ENCODE measurements at regions not wholly inside any gene's neighbourhood (a gene's known extent, or its start where the extent isn't known, plus 50 kb on each side); places are given as distances from the start of the nearest gene placed in this dataset.

DNA sequence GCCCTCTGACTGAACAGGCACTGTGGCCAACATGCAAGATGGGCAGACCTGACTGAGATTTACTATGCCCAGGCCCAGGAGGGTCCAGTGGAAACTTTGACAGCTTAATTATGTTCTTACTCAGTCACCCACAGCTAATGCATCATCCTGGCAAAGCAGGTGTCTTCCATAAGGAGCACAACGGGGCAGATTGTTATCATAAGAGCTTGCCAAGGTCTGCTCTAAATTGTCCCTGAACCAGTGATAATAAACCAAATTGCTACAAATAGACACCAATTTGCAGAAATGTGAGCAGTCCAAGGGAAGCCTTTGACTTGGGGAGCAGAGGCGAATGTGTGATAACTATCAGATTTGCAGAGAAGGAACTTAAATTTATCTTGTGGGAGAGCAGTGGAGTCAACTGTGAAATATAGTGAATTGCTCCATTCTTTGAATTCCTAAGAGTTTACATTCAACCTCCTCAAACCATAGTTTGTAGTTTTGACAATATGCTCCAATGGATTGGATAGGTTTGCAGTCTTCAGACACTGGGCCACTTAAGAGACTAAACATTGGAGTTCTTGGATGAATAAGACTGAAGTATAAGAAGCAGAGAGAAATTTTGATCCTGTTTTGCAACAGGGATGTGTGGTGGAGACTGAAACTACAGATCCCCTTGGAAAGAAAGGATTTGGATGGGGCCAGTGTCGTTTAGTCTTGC is 494.7 kb downstream of the CCSER2 start:
- no peak for DNase-seq (ENCODE audit: low read depth)
- TF ChIP-seq, protein P1, sequence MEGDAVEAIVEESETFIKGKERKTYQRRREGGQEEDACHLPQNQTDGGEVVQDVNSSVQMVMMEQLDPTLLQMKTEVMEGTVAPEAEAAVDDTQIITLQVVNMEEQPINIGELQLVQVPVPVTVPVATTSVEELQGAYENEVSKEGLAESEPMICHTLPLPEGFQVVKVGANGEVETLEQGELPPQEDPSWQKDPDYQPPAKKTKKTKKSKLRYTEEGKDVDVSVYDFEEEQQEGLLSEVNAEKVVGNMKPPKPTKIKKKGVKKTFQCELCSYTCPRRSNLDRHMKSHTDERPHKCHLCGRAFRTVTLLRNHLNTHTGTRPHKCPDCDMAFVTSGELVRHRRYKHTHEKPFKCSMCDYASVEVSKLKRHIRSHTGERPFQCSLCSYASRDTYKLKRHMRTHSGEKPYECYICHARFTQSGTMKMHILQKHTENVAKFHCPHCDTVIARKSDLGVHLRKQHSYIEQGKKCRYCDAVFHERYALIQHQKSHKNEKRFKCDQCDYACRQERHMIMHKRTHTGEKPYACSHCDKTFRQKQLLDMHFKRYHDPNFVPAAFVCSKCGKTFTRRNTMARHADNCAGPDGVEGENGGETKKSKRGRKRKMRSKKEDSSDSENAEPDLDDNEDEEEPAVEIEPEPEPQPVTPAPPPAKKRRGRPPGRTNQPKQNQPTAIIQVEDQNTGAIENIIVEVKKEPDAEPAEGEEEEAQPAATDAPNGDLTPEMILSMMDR (IDR thresholded peaks at IDR 0.05; ENCODE audit: low read length, missing control alignments) = no peak
- no peak overlapping the region for H3K4me3 ChIP-seq (replicated peaks; ENCODE audit: low read depth, low read length)

DNA sequence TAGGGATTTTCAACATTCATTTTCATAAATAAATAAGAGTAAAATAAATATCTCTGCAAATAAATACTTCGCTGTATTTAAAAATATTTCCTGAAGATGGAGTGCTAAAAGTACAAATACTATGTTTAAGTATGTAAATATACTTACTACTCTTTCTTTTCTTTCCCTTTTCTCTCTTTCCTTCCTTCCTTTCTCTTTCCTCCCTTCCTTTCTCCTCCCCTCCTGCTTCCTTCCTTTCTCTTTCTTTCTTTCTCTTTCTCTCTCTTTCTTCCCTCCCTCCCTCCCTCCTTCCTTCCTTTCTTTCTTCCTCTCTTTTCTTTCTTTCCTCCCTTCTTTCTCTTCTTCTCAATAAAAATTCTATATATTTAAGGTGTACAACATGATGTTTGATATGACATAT is 496.1 kb downstream of the CCSER2 start:
- TF ChIP-seq, protein P1 (IDR thresholded peaks at IDR 0.05; ENCODE audit: low read length, missing control alignments) = no peak

DNA sequence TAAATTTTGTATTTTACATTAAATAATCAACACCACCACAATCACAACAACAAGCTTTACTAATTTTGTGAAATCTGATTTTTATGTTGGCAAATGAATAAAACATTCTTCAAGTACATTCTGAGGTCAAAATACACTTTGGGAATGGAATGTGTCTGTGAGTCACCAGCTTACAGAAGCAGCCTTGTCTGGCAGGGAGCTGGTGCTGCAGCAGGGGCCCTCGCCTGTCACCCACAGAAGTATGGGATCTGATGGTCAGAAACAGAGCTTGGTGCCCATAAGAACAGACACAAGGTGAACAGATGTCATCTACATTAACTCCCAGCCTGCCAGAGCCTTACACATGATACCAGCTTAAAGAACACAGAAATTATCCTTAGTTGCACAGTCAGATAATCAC is 496.9 kb downstream of the CCSER2 start:
- peak; percentile 10 for DNase-seq (ENCODE audit: low read depth)
- TF ChIP-seq, protein P1 (IDR thresholded peaks at IDR 0.05; ENCODE audit: low read length, missing control alignments) = no peak

More for the DNA sequence above, 496.1 kb downstream of the CCSER2 start:
- no peak overlapping the region for H3K4me3 ChIP-seq (replicated peaks; ENCODE audit: low read depth, low read length)
- no peak for DNase-seq (ENCODE audit: low read depth)

DNA sequence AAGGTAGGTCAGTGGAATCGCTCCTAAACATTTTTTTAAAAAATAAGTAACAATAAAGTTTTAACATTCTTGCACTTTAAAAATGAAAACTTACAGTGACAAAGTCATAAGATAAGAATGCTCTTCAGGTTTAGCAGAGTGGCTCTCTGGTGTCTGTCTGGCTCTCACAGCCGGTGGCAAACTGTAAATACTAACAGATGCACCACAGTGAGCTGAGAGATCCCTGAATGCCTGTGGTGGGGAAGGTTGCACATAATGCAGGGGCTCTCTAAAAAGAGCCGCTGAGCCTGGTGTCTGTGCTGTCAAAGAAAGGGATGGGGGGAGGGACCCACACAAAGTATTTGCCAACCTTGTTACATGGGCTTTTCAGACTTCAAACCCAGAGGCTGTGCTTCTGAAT is 498.3 kb downstream of the CCSER2 start:
- no peak overlapping the region for H3K4me3 ChIP-seq (replicated peaks; ENCODE audit: low read depth, low read length)
- no peak for DNase-seq (ENCODE audit: low read depth)
- TF ChIP-seq, protein P1 (IDR thresholded peaks at IDR 0.05; ENCODE audit: low read length, missing control alignments) = no peak

More for the DNA sequence above, 496.9 kb downstream of the CCSER2 start:
- no peak overlapping the region for H3K4me3 ChIP-seq (replicated peaks; ENCODE audit: low read depth, low read length)

DNA sequence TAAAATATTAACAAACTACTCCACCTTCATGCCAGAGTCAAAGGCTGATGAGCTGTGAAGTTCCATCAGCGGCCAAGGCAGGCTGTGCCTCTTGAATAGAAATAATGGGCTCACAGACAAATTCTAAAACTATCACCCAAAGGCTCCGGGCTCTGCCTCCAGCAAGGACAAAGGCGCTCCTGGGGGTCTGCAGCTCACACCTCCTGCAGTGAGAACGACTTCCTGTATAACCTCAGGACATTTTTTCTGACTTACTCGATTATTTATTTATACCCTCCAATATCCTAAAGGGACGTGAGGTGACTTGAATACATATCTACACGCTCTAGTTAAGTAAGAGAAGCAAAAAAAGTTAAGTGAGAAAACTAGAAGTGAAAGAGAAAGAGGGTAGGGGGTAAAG is 500.7 kb downstream of the CCSER2 start:
- no peak overlapping the region for H3K4me3 ChIP-seq (replicated peaks; ENCODE audit: low read depth, low read length)
- no peak for DNase-seq (ENCODE audit: low read depth)
- TF ChIP-seq, protein P1 (IDR thresholded peaks at IDR 0.05; ENCODE audit: low read length, missing control alignments) = no peak

DNA sequence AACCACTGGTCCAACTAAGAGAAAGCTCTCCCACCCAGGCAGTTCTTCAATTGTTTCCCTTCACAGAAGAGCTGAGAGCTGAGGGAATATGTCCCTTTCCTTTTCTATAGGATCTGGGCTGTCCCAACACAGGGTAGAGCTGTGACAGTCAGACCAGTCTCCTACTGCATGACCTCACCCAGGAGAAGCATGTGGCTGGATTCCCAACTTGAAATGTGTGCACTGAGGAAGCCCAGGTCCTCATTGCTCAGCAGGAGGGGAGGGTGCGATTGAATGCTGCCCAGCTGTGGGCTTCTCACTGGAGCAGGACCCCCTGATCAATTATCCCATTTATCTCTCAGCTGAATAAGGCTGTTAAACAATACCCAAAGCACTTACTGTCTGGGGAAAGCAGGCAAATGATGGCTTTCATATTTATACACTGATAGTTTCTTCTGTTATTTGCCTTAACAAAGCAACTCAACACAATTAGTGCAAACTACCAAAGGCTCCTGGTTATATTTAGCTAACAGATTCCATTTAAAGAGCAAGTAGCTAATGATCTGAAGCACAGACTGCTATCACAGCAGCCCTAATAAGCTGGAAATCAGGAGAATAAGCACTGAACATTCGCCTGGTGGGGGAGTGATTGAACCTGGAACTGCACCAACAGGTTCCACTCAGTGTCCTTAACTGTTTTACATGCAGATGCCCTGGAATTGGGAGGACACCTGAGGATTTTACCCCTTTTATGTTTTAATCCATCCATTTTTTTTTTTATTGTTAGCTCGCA is 508.8 kb downstream of the CCSER2 start:
- no peak overlapping the region for H3K4me3 ChIP-seq (replicated peaks; ENCODE audit: low read depth, low read length)
- TF ChIP-seq, protein P1 (IDR thresholded peaks at IDR 0.05; ENCODE audit: low read length, missing control alignments) = no peak
- no peak for DNase-seq (ENCODE audit: low read depth)

All from fibroblast of pulmonary artery (primary cell).